Activated effector memory CD4-positive, alpha-beta T cell treated with anti-CD3 and anti-CD28 coated beads, Interleukin-2, amount 50 U/mL, for 16 hours (primary cell): ENCODE measurements at regions not wholly inside any gene's neighbourhood (a gene's known extent, or its start where the extent isn't known, plus 50 kb on each side); places are given as distances from the start of the nearest gene placed in this dataset.
"Not testable (repeated sequence)": the region's sequence is repeated elsewhere in the genome, so short reads cannot be mapped to it uniquely, and the experiment has no call there.

ENCODE experiments used
- DNase-seq: peaks from one replicate; pipeline ENCODE4 v3.0.0-alpha.2; 2020

DNA sequence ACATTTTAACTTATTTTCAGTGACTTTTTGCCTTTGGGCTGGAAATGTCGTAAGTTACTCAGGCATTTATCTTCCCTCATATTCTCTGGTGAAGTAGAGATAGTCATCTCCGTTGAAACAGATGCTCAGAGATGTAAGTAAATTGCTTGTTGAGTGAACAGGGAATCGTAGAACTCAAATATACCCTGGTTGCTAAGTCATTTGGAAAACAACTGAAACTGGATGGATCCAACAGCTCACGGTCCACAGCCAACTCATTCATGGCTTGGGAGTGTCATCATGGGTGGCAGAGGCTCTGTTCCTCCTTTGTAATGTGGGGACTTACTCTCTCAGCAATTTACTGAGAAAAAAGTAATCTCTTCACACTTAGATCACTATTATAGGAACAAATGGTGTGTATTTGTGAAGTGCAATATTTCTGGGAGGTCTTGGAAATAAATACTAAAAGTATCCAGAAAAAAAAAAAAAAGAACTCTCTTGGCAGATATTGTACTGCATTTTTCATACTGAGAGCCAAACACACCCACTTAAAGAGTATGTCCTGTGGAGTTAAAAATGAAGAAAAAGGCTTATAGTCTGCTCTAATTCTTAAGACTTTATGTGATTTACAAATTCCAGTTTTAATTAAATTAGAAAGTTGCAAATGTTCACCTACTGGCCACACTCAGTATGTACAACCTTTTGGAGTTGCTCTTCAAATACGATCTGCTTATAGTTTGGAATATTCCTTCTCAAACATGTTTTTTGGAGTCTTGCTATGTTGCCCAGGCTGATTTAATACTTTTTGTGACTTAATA is 107.4 kb downstream of the LEPR start:
- DNase-seq: no peak

DNA sequence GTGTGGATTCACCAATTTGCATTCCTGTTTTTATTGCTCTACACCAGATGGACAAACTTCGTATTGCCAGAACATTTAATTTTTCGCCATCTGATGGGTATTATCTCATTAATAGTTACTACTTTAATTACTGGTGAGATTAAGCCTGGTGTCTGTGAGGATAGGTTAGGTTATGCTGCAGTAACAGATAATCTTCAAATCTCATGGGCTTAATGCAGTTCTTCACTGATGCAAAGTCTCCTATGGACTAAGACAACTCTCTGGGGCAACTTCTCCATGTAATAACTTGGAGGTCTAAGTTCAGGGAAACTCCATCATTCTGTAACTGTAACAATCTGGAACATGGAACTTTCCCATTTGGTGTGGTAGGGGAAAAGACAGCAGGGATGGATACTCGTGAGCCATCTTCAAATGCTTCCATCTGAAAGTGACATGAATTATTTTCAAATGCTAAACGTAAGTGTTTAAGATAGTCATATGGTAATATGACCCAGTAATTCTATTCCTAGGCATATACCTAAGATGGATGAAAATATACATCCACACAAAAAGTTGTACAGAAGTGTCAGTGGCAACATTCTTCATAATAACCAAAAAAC is 111.6 kb downstream of the LEPR start:
- DNase-seq: no peak

DNA sequence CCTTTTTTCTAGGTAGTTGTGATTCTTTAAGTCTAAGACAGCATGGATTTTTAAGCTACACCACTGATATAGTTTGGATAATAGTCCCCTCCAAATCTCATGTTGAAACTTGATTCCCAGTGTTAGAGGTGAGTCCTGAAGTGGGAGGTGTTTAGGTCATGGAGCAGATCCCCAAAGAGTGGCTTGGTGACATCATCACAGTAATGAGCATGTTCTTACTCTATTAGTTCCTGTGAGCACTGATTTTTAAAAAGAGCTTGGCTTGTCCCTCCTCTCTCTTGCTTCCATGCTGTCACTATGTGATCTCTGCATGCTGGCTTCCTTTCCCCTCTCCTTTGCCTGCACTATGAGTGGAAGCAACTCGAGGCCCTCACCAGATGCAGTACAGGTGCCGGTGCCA is 115.5 kb downstream of the LEPR start:
- DNase-seq: no peak

DNA sequence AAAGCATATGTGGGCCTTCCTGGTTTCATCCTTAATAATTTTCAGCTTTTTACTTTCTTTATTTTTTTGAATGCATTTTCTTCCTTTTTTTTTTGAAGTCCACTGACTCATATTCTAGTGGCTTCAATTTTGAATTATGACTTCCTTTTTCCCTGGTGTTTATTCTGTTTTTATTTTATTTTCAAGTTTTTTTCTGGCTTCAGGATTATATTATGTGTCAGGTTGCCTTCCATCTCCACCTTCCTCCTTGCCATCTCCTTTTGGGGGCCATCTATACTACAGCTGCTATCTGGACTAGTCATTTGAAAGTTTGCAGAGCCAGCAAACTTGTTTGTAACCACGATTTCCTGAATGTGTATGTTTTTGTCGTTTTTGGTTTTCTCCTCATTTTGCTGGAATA is 117.6 kb downstream of the LEPR start:
- DNase-seq: no peak

DNA sequence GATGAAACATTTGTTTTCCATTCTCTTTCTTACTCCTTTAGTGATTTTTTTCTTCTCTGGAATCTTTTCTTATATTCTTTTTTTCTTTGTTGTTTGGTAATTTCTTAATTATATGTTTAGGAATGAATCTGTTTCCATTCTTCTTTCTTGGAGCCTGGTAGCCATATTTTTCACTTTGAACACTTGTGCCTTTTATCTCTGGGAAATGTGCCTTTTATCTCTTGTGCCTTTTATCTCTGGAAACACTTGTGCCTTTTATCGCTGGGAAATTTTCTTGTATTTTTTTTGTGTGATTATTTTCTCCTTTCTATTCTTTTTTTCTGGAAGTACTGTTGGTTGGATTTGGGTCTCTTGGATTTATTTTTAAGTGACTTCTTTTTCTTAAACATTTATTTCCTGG is 118.2 kb downstream of the LEPR start:
- DNase-seq: no peak

DNA sequence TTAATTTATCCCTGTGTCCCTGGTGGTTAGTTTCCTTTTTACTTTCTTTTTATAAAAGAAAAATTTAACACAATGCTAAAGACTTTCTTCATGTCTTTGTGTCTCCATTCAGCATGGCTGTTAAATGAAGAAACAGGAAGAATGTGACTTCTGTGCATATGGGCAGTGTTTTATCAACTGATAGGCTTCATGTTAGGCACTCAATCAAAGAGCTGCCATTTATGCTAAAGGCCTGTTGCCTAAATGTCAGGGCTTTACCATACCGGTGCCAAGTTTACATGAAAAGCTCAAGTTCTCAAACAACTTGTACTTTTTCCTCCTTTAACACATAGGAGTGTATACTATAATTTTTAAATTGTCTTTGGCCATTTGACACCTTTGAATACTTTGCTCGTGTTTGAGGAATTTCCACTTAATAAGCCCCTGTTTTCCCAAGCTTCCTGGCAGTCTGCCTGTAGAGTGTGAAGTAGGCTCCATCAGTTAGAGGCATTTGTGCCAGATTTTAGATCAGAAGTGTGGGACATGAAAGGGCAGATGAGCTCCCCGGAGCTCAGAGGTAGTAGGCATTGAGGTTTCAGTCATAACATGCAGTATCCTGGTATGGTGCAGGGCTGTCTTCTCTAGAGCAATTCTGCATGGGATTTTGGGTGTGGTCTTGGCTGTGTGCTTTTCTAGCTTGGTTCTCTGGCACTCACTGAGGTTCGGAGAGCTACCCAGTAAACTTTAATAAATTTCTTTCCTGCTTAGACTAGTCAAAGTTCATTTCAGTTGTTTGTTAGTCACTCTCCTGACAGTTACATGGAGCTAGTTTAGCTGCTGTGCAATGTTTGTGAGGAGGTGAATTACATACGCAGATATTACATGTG is 119.0 kb downstream of the LEPR start:
- no peak for DNase-seq

DNA sequence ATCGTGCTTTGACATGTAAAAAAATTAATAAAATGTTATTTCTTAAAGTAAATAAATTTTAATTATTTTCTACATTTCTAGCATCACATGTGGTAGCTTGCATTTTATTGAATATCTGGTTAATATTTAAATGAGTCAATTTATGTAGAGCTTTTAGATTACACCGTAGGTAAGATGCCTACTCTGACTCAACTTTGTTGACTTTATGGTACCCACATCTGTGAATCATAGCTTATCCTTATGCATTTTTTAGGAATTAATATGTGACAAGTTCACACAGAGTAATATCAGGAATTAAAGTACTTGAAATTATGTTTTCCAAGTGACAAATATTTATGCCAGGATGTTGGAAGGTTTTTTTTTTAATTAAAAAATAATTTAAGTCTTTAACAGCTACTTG is 120.7 kb downstream of the LEPR start:
- DNase-seq: no peak

DNA sequence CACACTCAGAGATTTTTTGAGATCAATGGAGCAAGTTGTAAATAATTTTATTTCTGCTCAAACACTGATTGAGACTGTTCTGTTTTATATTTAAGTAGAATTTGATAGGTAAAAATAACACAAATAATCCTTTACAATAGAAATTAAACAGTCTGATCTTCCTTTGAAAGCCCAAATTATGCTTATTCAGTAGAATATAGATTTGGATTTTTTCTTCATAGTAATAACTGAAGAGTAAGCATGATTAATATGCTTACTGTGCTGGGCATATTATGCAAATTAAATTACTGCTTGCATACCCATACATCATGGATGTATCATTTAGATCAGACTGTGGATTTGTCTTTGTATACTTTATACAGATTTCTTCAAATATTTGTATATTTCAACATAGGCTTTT is 121.4 kb downstream of the LEPR start:
- DNase-seq: no peak

DNA sequence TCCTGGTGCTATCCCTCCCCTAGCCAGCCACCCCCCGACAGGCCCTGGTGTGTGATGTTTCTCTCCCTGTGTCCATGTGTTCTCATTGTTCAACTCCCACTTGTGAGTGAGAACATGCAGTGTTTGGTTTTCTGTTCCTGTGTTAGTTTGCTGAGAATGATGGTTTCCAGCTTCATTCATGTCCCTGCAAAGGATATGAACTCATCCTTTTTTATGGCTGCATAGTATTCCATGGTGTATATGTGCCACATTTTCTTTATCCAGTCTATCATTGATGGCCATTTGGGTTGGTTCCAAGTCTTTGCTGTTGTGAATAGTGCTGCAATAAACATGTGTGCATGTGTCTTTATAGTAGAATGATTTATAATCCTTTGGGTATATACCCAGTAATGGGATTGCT is 122.1 kb downstream of the LEPR start:
- not testable (repeated sequence) for DNase-seq

DNA sequence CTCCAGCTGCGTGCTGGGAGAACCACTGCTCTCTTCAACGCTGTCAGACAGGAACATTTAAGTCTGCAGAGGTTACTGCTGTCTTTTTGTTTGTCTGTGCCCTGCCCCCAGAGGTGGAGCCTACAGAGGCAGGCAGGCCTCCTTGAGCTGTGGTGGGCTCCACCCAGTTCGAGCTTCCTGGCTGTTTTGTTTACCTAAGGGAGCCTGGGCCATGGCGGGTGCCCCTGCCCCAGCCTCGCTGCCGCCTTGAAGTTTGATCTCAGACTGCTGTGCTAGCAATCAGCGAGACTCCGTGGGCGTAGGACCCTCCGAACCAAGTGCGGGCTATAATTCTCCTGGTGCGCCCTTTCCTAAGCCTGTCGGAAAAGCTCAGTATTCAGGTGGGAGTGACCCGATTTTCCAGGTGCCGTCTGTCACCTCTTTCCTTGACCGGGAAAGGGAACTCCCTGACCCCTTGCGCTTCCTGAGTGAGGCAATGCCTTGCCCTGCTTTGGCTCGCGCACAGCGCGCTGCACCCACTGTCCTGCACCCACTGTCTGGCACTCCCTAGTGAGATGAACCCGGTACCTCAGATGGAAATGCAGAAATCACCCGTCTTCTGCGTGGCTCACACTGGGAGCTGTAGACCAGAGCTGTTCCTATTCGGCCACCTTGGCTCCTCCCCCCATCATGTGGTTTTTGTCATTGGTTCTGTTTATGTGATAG is 130.0 kb downstream of the LEPR start:
- DNase-seq: not testable (repeated sequence)

DNA sequence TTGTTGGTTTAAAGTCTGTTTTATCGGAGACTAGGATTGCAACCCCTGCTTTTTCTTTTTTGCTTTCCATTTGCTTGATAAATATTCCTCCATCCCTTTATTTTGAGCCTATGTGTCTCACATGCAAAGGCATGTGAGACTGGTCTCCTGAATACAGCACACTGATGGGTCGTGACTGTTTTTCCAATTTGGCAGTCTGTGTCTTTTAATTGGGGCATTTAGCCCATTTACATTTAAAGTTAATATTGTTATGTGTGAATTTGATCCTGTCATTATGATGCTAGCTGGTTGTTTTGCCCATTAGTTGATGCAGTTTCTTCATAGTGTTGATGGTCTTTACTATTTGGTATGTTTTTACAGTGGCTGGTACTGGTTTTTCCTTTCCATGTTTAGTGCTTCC is 132.0 kb downstream of the LEPR start:
- DNase-seq: not testable (repeated sequence)

DNA sequence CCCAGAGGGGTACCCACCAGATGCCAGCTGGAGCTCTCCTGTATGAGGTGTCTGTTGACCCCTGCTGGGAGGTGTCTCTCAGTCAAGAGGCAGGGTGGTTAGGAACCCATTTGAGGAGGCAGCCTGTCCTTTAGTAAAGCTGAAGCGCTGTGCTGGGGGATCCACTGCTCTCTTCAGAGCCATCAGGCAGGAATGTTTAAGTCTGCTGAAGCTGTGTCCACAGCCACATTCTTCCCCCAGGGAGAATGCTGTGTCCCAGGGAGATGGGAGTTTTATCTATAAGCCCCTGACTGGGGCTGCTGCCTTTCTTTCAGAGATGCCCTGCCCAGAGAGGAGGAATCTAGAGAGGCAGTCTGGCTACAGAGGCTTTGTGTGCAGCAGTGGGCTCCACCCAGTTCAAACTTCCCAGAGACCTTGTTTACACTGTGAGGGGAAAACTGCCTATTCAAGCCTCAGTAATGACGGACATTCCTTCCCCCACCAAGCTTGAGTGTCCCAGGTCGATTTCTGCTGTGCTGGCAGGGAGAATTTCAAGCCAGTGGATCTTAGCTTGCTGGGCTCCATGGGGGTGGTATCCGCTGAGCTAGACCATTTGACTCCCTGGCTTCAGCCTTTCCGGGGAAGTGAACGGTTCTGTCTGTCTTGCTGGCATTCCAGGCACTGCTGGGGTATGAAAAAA is 133.8 kb downstream of the LEPR start:
- not testable (repeated sequence) for DNase-seq

DNA sequence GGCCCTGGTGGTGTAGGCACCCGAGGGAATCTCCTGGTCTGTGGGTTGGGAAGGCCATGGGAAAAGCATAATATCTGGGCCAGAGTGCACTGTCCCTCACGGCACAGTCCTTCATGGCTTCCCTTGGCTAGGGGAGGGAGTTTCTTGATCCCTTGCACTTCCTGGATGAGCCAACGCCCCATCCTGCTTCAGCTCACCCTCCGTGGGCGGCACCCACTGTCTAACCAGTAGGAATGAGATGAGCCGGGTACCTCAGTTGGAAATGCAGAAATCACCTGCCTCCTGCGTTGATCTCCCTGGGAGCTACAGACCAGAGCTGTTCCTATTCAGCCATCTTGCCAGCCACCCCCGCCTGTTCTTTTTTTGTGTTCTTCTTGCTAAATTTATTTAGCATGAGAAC is 134.4 kb downstream of the LEPR start:
- no peak for DNase-seq

DNA sequence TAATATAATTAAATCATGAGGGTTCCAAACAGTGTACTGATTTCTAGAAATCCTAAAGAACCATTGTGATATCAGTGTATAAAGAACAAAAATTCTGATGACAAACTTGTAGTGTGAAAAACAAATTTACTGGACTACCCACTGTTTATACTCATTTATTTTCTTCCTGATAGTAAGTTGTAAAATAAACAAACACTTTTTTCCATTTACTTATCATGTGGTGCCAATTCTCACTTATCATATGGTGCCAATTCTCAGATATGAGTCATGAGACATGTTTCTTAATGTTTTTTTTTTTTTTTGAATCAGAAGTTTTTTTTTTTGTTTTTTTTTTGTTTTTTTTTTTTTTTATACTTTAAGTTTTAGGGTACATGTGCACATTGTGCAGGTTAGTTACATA is 137.7 kb downstream of the LEPR start:
- no peak for DNase-seq

DNA sequence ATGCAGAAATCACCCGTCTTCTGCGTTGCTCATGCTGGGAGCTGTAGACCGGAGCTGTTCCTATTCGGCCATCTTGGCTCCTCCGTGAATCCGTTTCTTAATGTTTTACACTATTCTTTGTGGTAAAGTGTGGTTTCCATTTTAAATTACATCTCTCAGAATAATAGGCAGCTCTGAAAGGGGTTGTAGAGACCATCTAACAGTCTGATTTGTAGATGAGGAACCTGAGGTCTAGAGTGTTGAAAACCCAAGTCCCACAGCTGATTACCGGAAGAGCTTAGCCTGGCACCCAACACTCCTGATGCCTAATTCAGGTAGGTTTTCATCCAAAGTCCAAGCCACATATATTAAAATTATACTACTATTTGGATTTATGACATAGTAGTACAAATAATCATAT is 144.0 kb downstream of the LEPR start:
- DNase-seq: no peak

DNA sequence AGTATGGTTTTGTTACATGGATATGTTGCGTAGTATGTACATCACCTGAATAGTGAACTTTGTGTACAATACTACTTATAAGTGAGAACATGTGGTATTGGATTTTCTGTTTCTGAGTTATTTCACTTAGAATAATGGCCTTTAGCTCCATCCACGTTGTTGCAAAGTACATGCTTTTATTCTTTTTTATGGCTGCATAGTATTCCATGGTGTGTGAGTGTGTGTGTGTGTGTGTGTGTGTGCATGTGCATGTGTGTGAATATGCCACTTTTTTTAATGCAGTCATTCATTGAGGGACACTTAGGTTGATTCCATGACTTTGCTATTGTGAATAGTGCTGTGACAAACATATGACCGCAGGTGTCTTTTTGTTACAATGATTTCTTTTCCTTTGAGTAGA is 147.8 kb downstream of the LEPR start:
- DNase-seq: no peak

DNA sequence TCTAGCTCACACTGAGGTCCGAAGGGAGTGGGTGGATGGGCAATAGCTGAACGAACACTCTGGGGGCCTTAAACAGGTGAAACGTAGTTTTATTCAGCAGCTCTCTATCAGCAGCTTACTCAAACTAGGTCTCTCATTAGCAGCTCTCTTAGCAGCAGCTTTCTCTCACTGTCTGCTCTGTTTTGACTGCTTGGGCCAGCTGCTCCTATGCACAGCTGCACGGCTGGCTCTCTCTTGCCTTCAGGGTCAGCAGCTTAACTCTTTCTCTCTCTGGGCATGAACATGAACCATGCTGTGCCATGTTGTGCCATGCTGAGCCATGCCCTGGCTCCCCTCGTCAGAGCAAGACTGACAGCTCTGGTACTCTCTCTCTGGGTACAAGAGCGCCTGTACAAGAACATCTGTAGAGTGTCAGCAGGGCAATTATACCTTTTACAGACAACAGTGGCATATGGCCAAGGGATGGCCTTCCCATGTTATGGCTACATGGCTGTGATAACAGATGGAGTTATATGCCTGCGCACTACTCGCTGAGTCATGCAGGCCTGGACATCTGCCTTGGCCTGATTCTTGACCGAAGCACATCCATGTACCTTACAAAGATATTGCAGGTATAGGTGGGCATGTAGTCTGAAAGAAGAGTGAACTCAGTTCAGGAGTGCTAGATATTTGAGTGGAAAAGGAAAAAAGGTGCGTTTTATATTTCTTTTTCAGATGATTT is 152.4 kb downstream of the LEPR start:
- DNase-seq: no peak

DNA sequence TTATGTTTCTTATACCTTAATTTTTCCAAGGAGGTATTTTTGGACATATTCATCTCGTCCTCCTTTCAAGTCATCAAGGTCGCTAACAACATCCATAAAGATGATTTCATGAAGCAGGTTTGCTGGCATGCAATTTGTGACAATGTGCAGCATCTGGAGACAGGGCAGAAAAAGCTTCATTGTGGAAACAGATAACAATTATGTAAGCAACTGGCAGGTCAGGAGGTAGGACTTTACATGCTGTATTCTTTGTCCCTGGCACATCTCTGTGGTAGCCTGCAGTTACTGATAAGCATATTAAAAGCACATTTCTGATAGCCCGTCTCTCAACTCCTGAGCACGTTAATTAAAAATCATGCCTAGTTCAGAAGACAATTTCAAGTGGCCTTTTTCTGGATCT is 156.8 kb downstream of the LEPR start:
- no peak for DNase-seq

DNA sequence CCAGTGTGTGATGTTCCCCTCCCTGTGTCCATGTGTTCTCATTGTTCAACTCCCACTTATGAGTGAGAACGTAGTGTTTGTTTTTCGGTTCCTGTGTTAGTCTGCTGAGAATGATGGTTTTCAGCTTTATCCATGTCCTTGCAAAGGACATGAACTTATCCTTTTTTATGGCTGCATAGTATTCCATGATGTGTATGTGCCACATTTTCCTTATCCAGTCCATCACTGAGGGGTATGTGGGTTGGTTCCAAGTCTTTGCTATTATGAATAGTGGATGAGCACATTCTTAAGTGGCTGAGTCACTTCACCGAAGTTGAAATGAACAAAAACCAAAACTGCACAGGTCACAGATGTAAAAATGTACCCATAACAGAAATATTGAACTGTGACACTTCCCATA is 157.5 kb downstream of the LEPR start:
- DNase-seq: not testable (repeated sequence)

DNA sequence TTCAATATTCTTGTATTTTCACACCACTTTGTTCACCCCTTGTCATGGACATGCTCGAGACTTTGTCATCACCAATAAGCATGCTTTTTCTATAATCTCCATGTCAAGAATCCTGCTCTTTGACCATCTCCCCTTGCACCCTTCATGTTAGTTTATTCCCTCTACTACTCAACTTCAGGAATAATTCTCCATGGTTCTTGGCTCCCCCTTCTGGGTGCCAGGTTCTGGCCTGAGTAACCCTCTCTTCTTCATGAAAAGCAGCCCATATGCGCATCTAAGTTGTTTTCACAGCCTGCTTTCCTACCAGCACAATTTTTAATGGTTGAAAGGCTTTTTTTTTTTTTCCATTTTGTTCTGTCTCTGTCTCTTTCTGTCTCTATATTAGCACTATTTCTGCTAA is 160.7 kb downstream of the LEPR start:
- no peak for DNase-seq

DNA sequence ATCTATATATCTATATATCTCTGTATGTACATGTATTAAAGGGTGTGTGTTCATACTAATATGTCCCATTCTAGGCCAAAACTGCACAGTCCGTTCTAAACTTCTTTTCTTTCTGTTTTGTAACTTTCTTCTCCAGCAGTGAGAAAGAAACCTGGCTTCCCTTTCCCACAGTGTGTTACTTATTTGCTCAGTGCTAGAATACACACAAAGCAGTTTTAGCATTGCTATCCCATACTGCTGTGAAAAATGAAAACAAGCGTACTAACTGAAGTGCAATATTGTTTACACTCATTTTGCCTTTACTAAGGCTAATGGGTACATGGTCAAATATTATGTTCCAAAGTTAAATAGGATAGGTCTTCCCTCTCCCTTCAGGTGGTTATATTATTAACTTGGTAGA is 163.9 kb downstream of the LEPR start:
- no peak for DNase-seq

DNA sequence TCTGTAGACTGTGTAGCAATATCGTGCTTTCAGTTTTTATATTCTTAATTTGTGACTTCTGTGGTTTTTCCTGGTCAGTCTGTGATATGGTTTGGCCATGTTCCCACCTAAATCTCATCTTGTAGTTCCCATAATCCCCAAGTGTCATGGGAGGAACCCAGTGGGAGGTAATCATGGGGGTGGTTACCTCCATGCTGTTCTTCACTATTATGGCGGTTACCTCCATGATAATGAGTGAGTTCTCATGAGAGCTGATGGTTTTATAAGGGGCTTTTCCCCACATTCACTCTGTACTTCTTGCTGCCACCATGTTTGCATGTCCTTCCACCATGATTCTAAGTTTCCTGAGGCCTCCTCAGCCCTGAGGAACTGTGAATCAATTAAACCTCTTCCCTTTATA is 169.8 kb downstream of the LEPR start:
- no peak for DNase-seq
